ENCODE measurements at regions not wholly inside any gene's neighbourhood (a gene's known extent, or its start where the extent isn't known, plus 50 kb on each side); places are given as distances from the start of the nearest gene placed in this dataset.

- TF ChIP-seq ZBTB4 (CRISPR knock-in tag; IDR thresholded peaks at IDR 0.05; ENCODE audit: borderline replicate concordance) (no peak), ZNF260 (CRISPR knock-in tag; IDR thresholded peaks at IDR 0.05; ENCODE audit: borderline replicate concordance, low read depth) (no peak)
Measured at GRCh38 chr12:71070416-71071128, 87.2 kb downstream of the TSPAN8 start (continued).

GRCh38 chr12:71069311-71069710 is 88.5 kb downstream of the TSPAN8 start:
- H3K27ac ChIP-seq (ENCODE audit: extremely low read length, insufficient read depth, low read length): no peak overlapping the region
- H4K20me1 ChIP-seq (ENCODE audit: insufficient read depth, low read length): no peaks in the 10 kb centered on the region
- no peak for DNase-seq (ENCODE audit: low spot score)
- ATAC-seq: no peak
- no TSS peak for BruUV-seq (replicated peaks)
- WGBS (ENCODE audit: low lambda C conversion rate): 40% methylated on average over 2 of the region's 2 CpGs
- POLR2A ChIA-PET: no interaction called here
- no peak overlapping the region for H2AFZ ChIP-seq (ENCODE audit: low read length)
- no peak overlapping the region for H3K9ac ChIP-seq (ENCODE audit: insufficient read depth, low read depth, low read length)
- no peaks in the 10 kb centered on the region for H3K36me3 ChIP-seq (replicated peaks in 1 of 2; ENCODE audit: control insufficient read depth in 1 of 2, insufficient read depth in 2 of 2, low read length in 2 of 2)
- 0 out of 5 replicates have a peak, but pooled peaks cover 0 to 3% of the 10 kb centered on the region in 2 experiments for H3K27me3 ChIP-seq (ENCODE audit: control insufficient read depth in 1 of 2, insufficient read depth in 2 of 2, low read length in 2 of 2)
- H3K4me3 ChIP-seq (replicated peaks in 1 of 3; ENCODE audit: insufficient read depth in 1 of 3, low read depth in 2 of 3, low read length in 3 of 3): no peak overlapping the region
- no peak for FAIRE-seq
- H3K9me3 ChIP-seq (ENCODE audit: low read length): no peaks in the 10 kb centered on the region
- CTCF ChIA-PET (ENCODE audit: low intra/inter-chr PET ratio, low total read pairs): no interaction called here
- no peak for TF ChIP-seq ZSCAN25 (CRISPR knock-in tag; IDR thresholded peaks at IDR 0.05)
- H3K4me2 ChIP-seq (ENCODE audit: low read depth, low read length): no peak overlapping the region
- intact Hi-C loops (cut with micrococcal nuclease; ENCODE audit: unreplicated experiment) (loop anchor here (10.0 kb wide), 1 partner anchor 65 kb away; no protein-coding TSS in a partner anchor), in situ Hi-C loops (cut with HindIII; ENCODE audit: extremely low pct_ligation_motif_present, low pct_unique_long_range_greater_than_20kb) (no loop called here)
- no peaks in the 10 kb centered on the region for H3K79me2 ChIP-seq (ENCODE audit: insufficient read depth, low read length)
- H3K4me1 ChIP-seq (ENCODE audit: insufficient read depth, low read length): no peaks in the 10 kb centered on the region
